Esophagus (tissue), 2 donors: ENCODE measurements at regions not wholly inside any gene's neighbourhood (a gene's known extent, or its start where the extent isn't known, plus 50 kb on each side); places are given as distances from the start of the nearest gene placed in this dataset.

Experiments used
- H3K27ac ChIP-seq, 2 donors: one replicate each; pipeline ENCODE4 v1.5.1; 2013; ENCODE audit warnings: low read depth in 2 of 2, mild to moderate bottlenecking in 2 of 2, inconsistent platforms in 1 of 2, low read length in 1 of 2, moderate library complexity in 1 of 2
- H3K27me3 ChIP-seq, 2 donors: one replicate each; pipeline ENCODE4 v1.6.1; 2013; ENCODE audit warnings: low read length in 2 of 2, control low read depth in 1 of 2, mild to moderate bottlenecking in 1 of 2; ENCODE audit not compliant: insufficient read depth in 2 of 2, control insufficient read depth in 1 of 2
- H3K36me3 ChIP-seq, 2 donors: one replicate each; pipeline ENCODE4 v1.6.1; 2013; ENCODE audit warnings: low read length in 1 of 2; ENCODE audit not compliant: control insufficient read depth in 2 of 2, insufficient read depth in 2 of 2
- H3K4me1 ChIP-seq, 2 donors: one replicate each; pipeline ENCODE4 v1.6.1; 2013; ENCODE audit warnings: low read length in 1 of 2; ENCODE audit not compliant: control insufficient read depth in 2 of 2, insufficient read depth in 2 of 2
- H3K4me3 ChIP-seq, 2 donors: one replicate each; pipeline ENCODE4 v1.5.1; 2013; ENCODE audit warnings: low read length in 2 of 2, mild to moderate bottlenecking in 2 of 2, low read depth in 1 of 2, moderate library complexity in 1 of 2
- H3K9me3 ChIP-seq, 2 donors: one replicate each; pipeline ENCODE4 v1.6.1; 2013; ENCODE audit warnings: mild to moderate bottlenecking in 2 of 2, low read depth in 1 of 2, low read length in 1 of 2, moderate library complexity in 1 of 2; ENCODE audit not compliant: control insufficient read depth in 2 of 2, insufficient read depth in 1 of 2
- WGBS, 2 donors: extraction: QIAGEN DNeasy Blood & Tissue Kit; methylation state at CpG; one replicate each; pipeline ENCODE4 v1.1.7; 2013; 5-methylcytosine and 5-hydroxymethylcytosine counted together
- donor health status: healthy with polysubstance abuse.
- donor health status: Bipolar disorder and iron deficiency.

- Histone ChIP-seq H3K9me3 (no peaks in the 10 kb centered on the region), H3K27me3 (no peaks in the 10 kb centered on the region), H3K4me1 (no peaks in the 10 kb centered on the region), H3K36me3 (no peaks in the 10 kb centered on the region), H3K4me3 (no peak overlapping the region), H3K27ac (no peak overlapping the region)
- WGBS, 2 donors, result 76% methylated on average over 4 of the region's 4 CpGs
Measured at GRCh38 chr20:18943542-18943941, 130.0 kb downstream of the SCP2D1 start.

GRCh38 chr20:18956890-18957289 is 143.3 kb downstream of the SCP2D1 start:
- Histone ChIP-seq H3K27me3 (no peaks in the 10 kb centered on the region), H3K4me3 (no peak overlapping the region), H3K4me1 (no peaks in the 10 kb centered on the region), H3K27ac (no peak overlapping the region), H3K9me3 (no peaks in the 10 kb centered on the region), H3K36me3 (no peaks in the 10 kb centered on the region)
- 79 to 84% methylated on average over 4 of the region's 4 CpGs for WGBS, 2 donors

- Histone ChIP-seq H3K4me3 (no peak overlapping the region), H3K9me3 (no peaks in the 10 kb centered on the region), H3K36me3 (no peaks in the 10 kb centered on the region), H3K27ac (no peak overlapping the region), H3K27me3 (no peaks in the 10 kb centered on the region), H3K4me1 (no peaks in the 10 kb centered on the region)
- 73 to 75% methylated on average over 2 of the region's 2 CpGs for WGBS, 2 donors
Measured at GRCh38 chr20:18957328-18957727, 143.7 kb downstream of the SCP2D1 start.

GRCh38 chr20:18971121-18971520 is 157.5 kb downstream of the SCP2D1 start:
- Histone ChIP-seq H3K36me3 (no peaks in the 10 kb centered on the region), H3K27ac (peak overlapping the region; percentile 40 to 58), H3K27me3 (no peaks in the 10 kb centered on the region), H3K9me3 (no peaks in the 10 kb centered on the region), H3K4me3 (no peak overlapping the region), H3K4me1 (peaks cover 5 to 6% of the 10 kb centered on the region in 2 donors)
- 57 to 79% methylated on average over 5 of the region's 5 CpGs for WGBS, 2 donors

- H3K9me3 ChIP-seq, result no peaks in the 10 kb centered on the region
- H3K27ac ChIP-seq, result peak overlapping the region; percentile 58 to 68
- 53 to 73% methylated on average over 2 of the region's 2 CpGs for WGBS, 2 donors
- no peak overlapping the region for H3K4me3 ChIP-seq
- peaks cover 5 to 6% of the 10 kb centered on the region in 2 donors for H3K4me1 ChIP-seq
- no peaks in the 10 kb centered on the region for H3K27me3 ChIP-seq
- no peaks in the 10 kb centered on the region for H3K36me3 ChIP-seq
Measured at GRCh38 chr20:18971574-18971973, 158.0 kb downstream of the SCP2D1 start.

GRCh38 chr20:18972251-18972876 is 158.8 kb downstream of the SCP2D1 start:
- Histone ChIP-seq H3K27me3 (no peaks in the 10 kb centered on the region), H3K27ac (no peak overlapping the region), H3K4me1 (peaks cover 5 to 6% of the 10 kb centered on the region in 2 donors), H3K36me3 (no peaks in the 10 kb centered on the region), H3K4me3 (no peak overlapping the region), H3K9me3 (no peaks in the 10 kb centered on the region)
- 87 to 93% methylated on average over 3 of the region's 3 CpGs for WGBS, 2 donors

- Histone ChIP-seq H3K4me3 (no peak overlapping the region), H3K27ac (no peak overlapping the region), H3K4me1 (peaks cover 5 to 6% of the 10 kb centered on the region in 2 donors), H3K36me3 (no peaks in the 10 kb centered on the region), H3K9me3 (no peaks in the 10 kb centered on the region), H3K27me3 (no peaks in the 10 kb centered on the region)
- 46 to 57% methylated on average over 7 of the region's 7 CpGs for WGBS, 2 donors
Measured at GRCh38 chr20:18973529-18974173, 160.1 kb downstream of the SCP2D1 start.

- WGBS, 2 donors, result 80 to 94% methylated on average over 1 of the region's 1 CpG
- no peak overlapping the region for H3K4me3 ChIP-seq
- H3K36me3 ChIP-seq, result no peaks in the 10 kb centered on the region
- H3K27me3 ChIP-seq, result no peaks in the 10 kb centered on the region
- no peak overlapping the region for H3K27ac ChIP-seq
- H3K4me1 ChIP-seq, result peaks cover 5 to 6% of the 10 kb centered on the region in 2 donors
- no peaks in the 10 kb centered on the region for H3K9me3 ChIP-seq
Measured at GRCh38 chr20:18974660-18975059, 161.1 kb downstream of the SCP2D1 start.

- Histone ChIP-seq H3K4me3 (no peak overlapping the region), H3K27me3 (no peaks in the 10 kb centered on the region), H3K36me3 (no peaks in the 10 kb centered on the region), H3K4me1 (no peaks in the 10 kb centered on the region), H3K9me3 (no peaks in the 10 kb centered on the region), H3K27ac (no peak overlapping the region)
- 77 to 80% methylated on average over 2 of the region's 2 CpGs for WGBS, 2 donors
Measured at GRCh38 chr20:18977441-18977840, 163.9 kb downstream of the SCP2D1 start.

- Histone ChIP-seq H3K36me3 (no peaks in the 10 kb centered on the region), H3K27ac (no peak overlapping the region), H3K9me3 (no peaks in the 10 kb centered on the region), H3K4me1 (no peaks in the 10 kb centered on the region), H3K27me3 (no peaks in the 10 kb centered on the region), H3K4me3 (no peak overlapping the region)
- 54 to 76% methylated on average over 2 of the region's 2 CpGs for WGBS, 2 donors
Measured at GRCh38 chr20:18978311-18978710, 164.7 kb downstream of the SCP2D1 start.
